NB4 (cell line): ENCODE measurements at regions not wholly inside any gene's neighbourhood (a gene's known extent, or its start where the extent isn't known, plus 50 kb on each side); places are given as distances from the start of the nearest gene placed in this dataset.

ENCODE experiments used
- DNase-seq: peaks from one replicate; pipeline ENCODE4 v3.0.0; 2010; ENCODE audit warnings: low read depth
- H3K4me3 ChIP-seq: one replicate; pipeline ENCODE4 v1.5.1; 2011; ENCODE audit warnings: mild to moderate bottlenecking, low read depth, low read length, moderate library complexity
- MYC ChIP-seq: IDR thresholded peaks from 2 replicates; pipeline ENCODE4 v1.6.1; 2011; ENCODE audit warnings: low read depth, low read length
- POLR2A ChIP-seq: IDR thresholded peaks from 2 replicates; pipeline ENCODE4 v1.6.1; 2011; ENCODE audit warnings: mild to moderate bottlenecking; ENCODE audit not compliant: insufficient read length; ENCODE audit errors: extremely low read depth
- TF ChIP-seq, protein P1 (sequence below): IDR thresholded peaks from one replicate; pipeline ENCODE4 v1.5.1; 2012; ENCODE audit warnings: low read depth, low read length
- TF ChIP-seq, protein P2 (sequence below): IDR thresholded peaks from 2 replicates; pipeline ENCODE4 v1.6.1; 2011; ENCODE audit warnings: low read depth, low read length

DNA sequence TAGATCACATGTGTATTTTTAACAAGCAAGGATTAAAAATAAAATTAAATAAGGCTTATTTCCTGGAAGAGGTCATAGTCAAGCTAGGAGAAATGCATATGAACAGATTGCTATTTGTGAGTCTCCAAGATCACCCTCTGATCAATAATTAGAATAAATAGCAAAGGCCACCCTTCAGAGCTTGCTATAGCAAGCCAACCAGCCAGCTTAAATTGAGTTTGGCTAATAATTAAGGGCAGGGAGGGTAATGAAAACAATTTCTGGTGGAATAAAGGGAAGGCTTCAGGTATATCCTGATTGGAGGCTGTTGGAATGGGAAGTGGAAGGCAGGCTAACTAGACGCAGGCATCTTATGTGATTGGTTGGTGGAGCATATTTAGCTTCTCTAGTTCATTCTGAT lies 403.5 kb downstream of the ARL4A start:
- no peak for DNase-seq
- H3K4me3 ChIP-seq, result no peak overlapping the region
- TF ChIP-seq POLR2A (no peak), MYC (no peak)
- TF ChIP-seq, protein P1, sequence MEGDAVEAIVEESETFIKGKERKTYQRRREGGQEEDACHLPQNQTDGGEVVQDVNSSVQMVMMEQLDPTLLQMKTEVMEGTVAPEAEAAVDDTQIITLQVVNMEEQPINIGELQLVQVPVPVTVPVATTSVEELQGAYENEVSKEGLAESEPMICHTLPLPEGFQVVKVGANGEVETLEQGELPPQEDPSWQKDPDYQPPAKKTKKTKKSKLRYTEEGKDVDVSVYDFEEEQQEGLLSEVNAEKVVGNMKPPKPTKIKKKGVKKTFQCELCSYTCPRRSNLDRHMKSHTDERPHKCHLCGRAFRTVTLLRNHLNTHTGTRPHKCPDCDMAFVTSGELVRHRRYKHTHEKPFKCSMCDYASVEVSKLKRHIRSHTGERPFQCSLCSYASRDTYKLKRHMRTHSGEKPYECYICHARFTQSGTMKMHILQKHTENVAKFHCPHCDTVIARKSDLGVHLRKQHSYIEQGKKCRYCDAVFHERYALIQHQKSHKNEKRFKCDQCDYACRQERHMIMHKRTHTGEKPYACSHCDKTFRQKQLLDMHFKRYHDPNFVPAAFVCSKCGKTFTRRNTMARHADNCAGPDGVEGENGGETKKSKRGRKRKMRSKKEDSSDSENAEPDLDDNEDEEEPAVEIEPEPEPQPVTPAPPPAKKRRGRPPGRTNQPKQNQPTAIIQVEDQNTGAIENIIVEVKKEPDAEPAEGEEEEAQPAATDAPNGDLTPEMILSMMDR, result no peak
- TF ChIP-seq, protein P2, sequence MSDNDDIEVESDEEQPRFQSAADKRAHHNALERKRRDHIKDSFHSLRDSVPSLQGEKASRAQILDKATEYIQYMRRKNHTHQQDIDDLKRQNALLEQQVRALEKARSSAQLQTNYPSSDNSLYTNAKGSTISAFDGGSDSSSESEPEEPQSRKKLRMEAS, result no peak

DNA sequence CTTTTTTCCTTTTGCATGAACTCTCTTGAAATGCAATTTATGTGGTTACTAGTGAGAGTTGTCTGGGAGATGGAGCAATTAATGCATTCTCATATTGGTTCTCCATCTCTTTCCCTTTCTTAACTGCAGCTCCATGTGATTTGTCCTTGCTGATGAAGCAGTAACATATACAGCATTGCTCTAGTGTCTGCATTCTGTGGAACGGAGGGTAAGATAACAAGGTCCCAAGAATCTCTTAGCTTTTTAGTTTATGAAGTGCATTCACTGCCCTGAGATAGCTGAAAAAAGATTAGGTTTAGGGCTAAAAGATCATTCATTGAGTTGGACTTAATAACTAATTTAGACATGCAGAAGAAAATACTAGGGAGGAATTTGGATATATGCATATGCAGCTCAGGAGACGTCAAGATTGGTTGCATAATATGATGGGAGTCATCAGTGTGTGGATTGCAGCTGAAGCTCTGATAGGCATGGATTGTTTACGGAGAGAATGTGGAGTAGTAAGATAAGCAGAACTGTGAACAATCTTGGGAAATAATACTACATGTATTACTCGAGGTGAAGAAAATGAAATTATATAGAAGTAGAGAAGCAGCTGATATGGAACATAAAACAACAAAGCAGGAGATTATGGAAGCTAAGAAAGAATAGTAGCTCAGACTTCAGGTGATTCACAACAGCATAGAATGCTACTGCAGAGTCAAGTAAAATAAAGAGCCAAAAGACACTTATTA lies 404.7 kb downstream of the ARL4A start:
- DNase-seq, result no peak
- TF ChIP-seq, protein P1, result no peak
- no peak for TF ChIP-seq POLR2A
- TF ChIP-seq MYC, result no peak
- TF ChIP-seq, protein P2, result no peak
- no peak overlapping the region for H3K4me3 ChIP-seq

DNA sequence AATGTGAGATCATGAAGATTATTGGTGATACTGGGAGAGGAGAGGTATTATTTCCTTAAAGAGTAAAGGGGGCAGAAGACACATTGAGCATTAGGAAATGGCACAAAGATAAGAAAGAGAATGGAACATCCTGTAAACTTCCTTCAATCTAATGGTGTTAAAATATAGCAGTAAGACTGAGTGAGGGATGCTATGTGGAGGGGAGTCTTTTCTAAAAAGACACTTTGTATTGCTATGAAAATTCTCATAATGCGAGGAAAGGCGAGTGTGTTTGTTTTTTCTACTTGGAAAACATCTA lies 405.2 kb downstream of the ARL4A start:
- TF ChIP-seq, protein P2, result no peak
- TF ChIP-seq MYC, result no peak
- TF ChIP-seq, protein P1, result no peak
- no peak for TF ChIP-seq POLR2A
- no peak for DNase-seq
- H3K4me3 ChIP-seq, result no peak overlapping the region

DNA sequence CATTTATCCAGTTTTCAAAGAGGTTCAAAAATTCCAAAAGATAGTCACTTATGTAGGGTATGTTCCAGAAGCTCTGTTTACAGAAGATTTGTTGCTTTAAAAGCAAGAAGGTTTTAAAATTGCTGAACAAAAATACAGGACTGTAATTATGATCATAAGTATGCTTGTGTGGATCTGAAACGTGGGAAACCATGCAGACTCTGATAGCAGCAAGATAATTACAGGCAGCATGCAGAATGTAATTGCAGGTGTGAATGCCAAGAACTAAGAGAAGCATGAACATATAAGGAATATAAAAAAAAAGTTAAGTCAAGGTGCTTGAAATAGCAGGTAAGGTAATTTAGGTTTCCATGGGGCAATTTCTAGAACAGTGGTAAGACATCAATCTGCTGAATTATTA lies 405.7 kb downstream of the ARL4A start:
- TF ChIP-seq, protein P2, result no peak
- TF ChIP-seq MYC (no peak), POLR2A (no peak)
- TF ChIP-seq, protein P1, result no peak
- no peak for DNase-seq
- H3K4me3 ChIP-seq, result no peak overlapping the region

DNA sequence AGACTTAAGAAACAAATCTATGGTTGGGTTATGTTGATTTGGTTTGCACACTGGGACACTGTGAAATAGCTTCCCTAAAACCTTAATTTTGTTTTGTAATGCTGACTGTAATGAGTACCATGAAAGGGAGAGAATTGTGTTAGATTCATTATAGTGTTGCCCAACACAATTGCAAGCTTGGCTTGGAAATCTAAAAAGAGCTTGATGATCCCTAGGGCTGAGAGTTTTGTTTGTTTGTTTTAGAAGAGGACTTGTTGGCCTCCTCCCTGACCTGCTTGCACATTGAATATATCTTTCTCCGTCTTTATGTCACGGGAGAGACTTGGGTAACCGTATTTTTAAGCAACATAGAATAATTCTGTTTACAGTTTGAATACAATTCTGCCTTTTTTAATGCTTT lies 410.1 kb downstream of the ARL4A start:
- no peak for DNase-seq
- TF ChIP-seq MYC (no peak), POLR2A (no peak)
- TF ChIP-seq, protein P2, result no peak
- TF ChIP-seq, protein P1, result no peak
- no peak overlapping the region for H3K4me3 ChIP-seq
